H1 (cell line): ENCODE measurements at regions not wholly inside any gene's neighbourhood (a gene's known extent, or its start where the extent isn't known, plus 50 kb on each side); places are given as distances from the start of the nearest gene placed in this dataset.

Source experiments
- BCL11A ChIP-seq, 2 experiments: IDR thresholded peaks; one replicate each; pipeline ENCODE4 v1.6.1; 2011; ENCODE audit warnings: low read depth in 2 of 2, low read length in 2 of 2, mild to moderate bottlenecking in 2 of 2
- CHD1 ChIP-seq: IDR thresholded peaks from 2 replicates; pipeline ENCODE4 v1.6.1; 2012; ENCODE audit warnings: low read depth, low read length, improper control_type of control experiment
- NRF1 ChIP-seq: IDR thresholded peaks from 2 replicates; pipeline ENCODE4 v1.6.1; 2011; ENCODE audit warnings: mild to moderate bottlenecking, low read depth, low read length, improper control_type of control experiment

GRCh38 chrX:33307911-33308354, 96.6 kb upstream of the DMD start (continued):
- TF ChIP-seq CHD1, result no peak
- TF ChIP-seq NRF1, result no peak
- TF ChIP-seq BCL11A (IDR thresholded peaks at IDR 0.05; ENCODE audit: low read depth in 2 of 2, low read length in 2 of 2), result no peak
